Fibroblast of lung (primary cell): ENCODE measurements at regions not wholly inside any gene's neighbourhood (a gene's known extent, or its start where the extent isn't known, plus 50 kb on each side); places are given as distances from the start of the nearest gene placed in this dataset.

Experiments
- DNase-seq, 2 donors: peaks; one replicate each; pipeline versions ENCODE4 v3.0.0 to v3.0.0-alpha.2; 2010; ENCODE audit warnings: low read depth in 2 of 2
- H2AFZ ChIP-seq: 2 replicates; pipeline ENCODE4 v1.5.1; 2012; ENCODE audit warnings: low read length, control low read depth, inconsistent platforms
- H3K27ac ChIP-seq: 2 replicates; pipeline ENCODE4 v1.5.1; 2011; ENCODE audit warnings: low read length, control low read depth; ENCODE audit not compliant: insufficient read depth
- H3K27me3 ChIP-seq: 2 replicates; pipeline ENCODE4 v1.5.1; 2011; ENCODE audit warnings: mild to moderate bottlenecking, low read length; ENCODE audit not compliant: control insufficient read depth, insufficient read depth
- H3K36me3 ChIP-seq: 2 replicates; pipeline ENCODE4 v1.5.1; 2011; ENCODE audit warnings: low read length; ENCODE audit not compliant: control insufficient read depth, insufficient read depth
- H3K4me1 ChIP-seq: 2 replicates; pipeline ENCODE4 v1.5.1; 2011; ENCODE audit warnings: low read length; ENCODE audit not compliant: control insufficient read depth, insufficient read depth; ENCODE audit errors: extremely low read depth
- H3K4me2 ChIP-seq: 2 replicates; pipeline ENCODE4 v1.5.1; 2011; ENCODE audit warnings: low read length, control low read depth; ENCODE audit not compliant: insufficient read depth; ENCODE audit errors: extremely low read depth
- H3K4me3 ChIP-seq, 4 experiments: fragments of 200-600 bp in 1 of 4; sonication (generic) in 1 of 4; replicated peaks in 1 of 4; 2 replicates each; pipeline ENCODE4 v1.5.1; 2011 to 2016; ENCODE audit warnings: low read length in 4 of 4, low read depth in 3 of 4, mild to moderate bottlenecking in 3 of 4, control low read depth in 2 of 4, inconsistent platforms in 1 of 4, mixed read lengths in 1 of 4; ENCODE audit not compliant: insufficient read depth in 1 of 4; ENCODE audit errors: control extremely low read depth in 1 of 4
- H3K79me2 ChIP-seq: 2 replicates; pipeline ENCODE4 v1.5.1; 2012; ENCODE audit warnings: mild to moderate bottlenecking, low read length, inconsistent platforms; ENCODE audit not compliant: control insufficient read depth, insufficient read depth
- H3K9ac ChIP-seq: 2 replicates; pipeline ENCODE4 v1.5.1; 2011; ENCODE audit warnings: mild to moderate bottlenecking, low read length, control low read depth; ENCODE audit not compliant: insufficient read depth
- H3K9me3 ChIP-seq: 2 replicates; pipeline ENCODE4 v1.5.1; 2012; ENCODE audit warnings: low read depth, low read length; ENCODE audit not compliant: control insufficient read depth, insufficient read depth
- H4K20me1 ChIP-seq: 2 replicates; pipeline ENCODE4 v1.5.1; 2011; ENCODE audit warnings: low read length; ENCODE audit not compliant: control insufficient read depth, insufficient read depth; ENCODE audit errors: extremely low read depth
- CTCF ChIP-seq, 2 donors: IDR thresholded peaks in 1 of 2; conservative IDR thresholded peaks in 1 of 2; 1 replicate in 1 of 2; 2 replicates in 1 of 2; pipeline ENCODE4 v1.5.1; 2011 to 2012; ENCODE audit warnings: low read length in 2 of 2, control low read depth in 1 of 2, inconsistent platforms in 1 of 2, low read depth in 1 of 2, mild to moderate bottlenecking in 1 of 2
- EZH2 ChIP-seq: IDR thresholded peaks from 2 replicates; pipeline ENCODE4 v1.5.1; 2012; ENCODE audit warnings: low read length, control low read depth, mild to moderate bottlenecking; ENCODE audit errors: missing control alignments

DNA sequence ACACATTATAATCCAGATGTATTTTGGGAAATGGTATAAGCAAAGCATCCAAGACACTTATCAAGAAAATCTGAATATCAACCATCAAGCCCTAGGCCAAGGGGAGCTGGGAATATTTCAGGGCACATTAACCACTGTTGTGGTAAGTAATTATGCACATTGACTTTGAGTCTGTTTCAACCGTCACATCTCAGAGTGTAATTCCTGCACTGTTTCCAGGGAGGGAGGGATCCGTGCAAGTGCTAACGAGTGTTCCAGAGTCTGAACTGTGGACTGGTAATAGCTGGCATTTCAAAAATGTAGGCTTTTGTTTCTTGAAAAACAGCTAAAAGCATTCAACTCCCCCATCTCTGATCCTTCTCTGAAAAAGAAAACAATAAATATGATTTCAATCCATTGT is 681.6 kb downstream of the BCL11A start:
- H2AFZ ChIP-seq: no peak overlapping the region
- no peaks in the 10 kb centered on the region for H3K4me1 ChIP-seq
- no peaks in the 10 kb centered on the region for H3K27me3 ChIP-seq
- DNase-seq: no peak
- H3K79me2 ChIP-seq: no peaks in the 10 kb centered on the region
- H3K9ac ChIP-seq: no peak overlapping the region
- H4K20me1 ChIP-seq: no peaks in the 10 kb centered on the region
- no peak overlapping the region for H3K27ac ChIP-seq
- H3K4me2 ChIP-seq: no peak overlapping the region
- no peak overlapping the region for H3K4me3 ChIP-seq
- TF ChIP-seq CTCF (conservative IDR thresholded peaks at IDR 0.05 in 1 of 2, IDR thresholded peaks at IDR 0.05 in 1 of 2; ENCODE audit: low read depth in 1 of 2, low read length in 2 of 2) (no peak), EZH2 (no peak)
- no peaks in the 10 kb centered on the region for H3K36me3 ChIP-seq
- H3K9me3 ChIP-seq: no peaks in the 10 kb centered on the region

GRCh38 chr2:59868981-59869380 is 684.5 kb downstream of the BCL11A start:
- Histone ChIP-seq H3K79me2 (no peaks in the 10 kb centered on the region), H4K20me1 (no peaks in the 10 kb centered on the region), H3K9me3 (no peaks in the 10 kb centered on the region), H3K27ac (no peak overlapping the region), H3K4me2 (no peak overlapping the region), H3K9ac (no peak overlapping the region), H3K4me3 (no peak overlapping the region), H2AFZ (no peak overlapping the region), H3K4me1 (no peaks in the 10 kb centered on the region), H3K27me3 (no peaks in the 10 kb centered on the region), H3K36me3 (no peaks in the 10 kb centered on the region)
- TF ChIP-seq CTCF (conservative IDR thresholded peaks at IDR 0.05 in 1 of 2, IDR thresholded peaks at IDR 0.05 in 1 of 2; ENCODE audit: low read depth in 1 of 2, low read length in 2 of 2) (no peak), EZH2 (no peak)
- no peak for DNase-seq

GRCh38 chr2:59866436-59866835 is 687.0 kb downstream of the BCL11A start:
- TF ChIP-seq CTCF (conservative IDR thresholded peaks at IDR 0.05 in 1 of 2, IDR thresholded peaks at IDR 0.05 in 1 of 2; ENCODE audit: low read depth in 1 of 2, low read length in 2 of 2) (no peak), EZH2 (no peak)
- Histone ChIP-seq H2AFZ (no peak overlapping the region), H3K9ac (no peak overlapping the region)

More at GRCh38 chr2:59866436-59866835, 687.0 kb downstream of the BCL11A start:
- no peaks in the 10 kb centered on the region for H3K36me3 ChIP-seq
- H3K79me2 ChIP-seq: no peaks in the 10 kb centered on the region
- no peak overlapping the region for H3K4me3 ChIP-seq
- H3K4me2 ChIP-seq: no peak overlapping the region
- H4K20me1 ChIP-seq: no peaks in the 10 kb centered on the region
- H3K27me3 ChIP-seq: no peaks in the 10 kb centered on the region
- H3K4me1 ChIP-seq: no peaks in the 10 kb centered on the region
- DNase-seq: no peak
- no peaks in the 10 kb centered on the region for H3K9me3 ChIP-seq
- H3K27ac ChIP-seq: no peak overlapping the region
